Endothelial cell of umbilical vein (primary cell): ENCODE measurements at regions not wholly inside any gene's neighbourhood (a gene's known extent, or its start where the extent isn't known, plus 50 kb on each side); places are given as distances from the start of the nearest gene placed in this dataset.

Experiments used
- EZH2 ChIP-seq: IDR thresholded peaks from 2 replicates; pipeline ENCODE4 v1.6.1; 2012; ENCODE audit warnings: borderline replicate concordance, low read depth, mild to moderate bottlenecking, moderate library complexity, low read length, inconsistent platforms; ENCODE audit not compliant: severe bottlenecking
- JUN ChIP-seq: IDR thresholded peaks from 2 replicates; pipeline ENCODE4 v1.6.1; 2011; ENCODE audit warnings: borderline replicate concordance, low read depth; ENCODE audit not compliant: insufficient read length, insufficient read depth
- MYC ChIP-seq: IDR thresholded peaks from one replicate; pipeline ENCODE4 v1.6.1; 2011; ENCODE audit warnings: mild to moderate bottlenecking, low read depth, low read length
- POLR2A ChIP-seq: IDR thresholded peaks from 2 replicates; pipeline ENCODE4 v1.6.1; 2012; ENCODE audit warnings: low read depth, mild to moderate bottlenecking, control low read depth, low read length
- TF ChIP-seq, protein P1 (sequence below), 2 donors: IDR thresholded peaks; 1 replicate in 1 of 2; 2 replicates in 1 of 2; pipeline ENCODE4 v1.5.1; 2011; ENCODE audit warnings: low read length in 2 of 2, mild to moderate bottlenecking in 2 of 2, moderate library complexity in 2 of 2, control low read depth in 1 of 2, inconsistent platforms in 1 of 2, low read depth in 1 of 2; ENCODE audit not compliant: insufficient read depth in 1 of 2; ENCODE audit errors: extremely low read depth in 1 of 2

DNA sequence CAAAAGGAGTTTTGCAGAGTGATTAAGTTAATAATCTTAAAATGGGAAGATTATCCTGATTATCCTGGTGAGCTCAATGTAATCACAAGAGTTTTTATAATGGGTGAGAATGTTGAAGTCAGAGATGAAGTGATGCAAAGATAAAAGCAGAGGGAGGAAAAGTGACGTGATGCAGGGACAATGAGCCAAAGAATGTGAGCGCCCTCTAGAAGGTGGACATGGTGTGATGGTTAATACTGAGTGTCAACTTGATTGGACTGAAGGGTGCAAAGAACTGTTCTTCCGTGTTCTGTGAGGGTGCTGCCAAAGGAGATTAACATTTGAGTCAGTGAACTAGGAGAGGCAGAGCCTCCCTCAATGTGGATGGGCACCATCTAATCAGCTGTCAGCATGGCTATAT is 569.6 kb upstream of the AGTR1 start:
- TF ChIP-seq, protein P1, sequence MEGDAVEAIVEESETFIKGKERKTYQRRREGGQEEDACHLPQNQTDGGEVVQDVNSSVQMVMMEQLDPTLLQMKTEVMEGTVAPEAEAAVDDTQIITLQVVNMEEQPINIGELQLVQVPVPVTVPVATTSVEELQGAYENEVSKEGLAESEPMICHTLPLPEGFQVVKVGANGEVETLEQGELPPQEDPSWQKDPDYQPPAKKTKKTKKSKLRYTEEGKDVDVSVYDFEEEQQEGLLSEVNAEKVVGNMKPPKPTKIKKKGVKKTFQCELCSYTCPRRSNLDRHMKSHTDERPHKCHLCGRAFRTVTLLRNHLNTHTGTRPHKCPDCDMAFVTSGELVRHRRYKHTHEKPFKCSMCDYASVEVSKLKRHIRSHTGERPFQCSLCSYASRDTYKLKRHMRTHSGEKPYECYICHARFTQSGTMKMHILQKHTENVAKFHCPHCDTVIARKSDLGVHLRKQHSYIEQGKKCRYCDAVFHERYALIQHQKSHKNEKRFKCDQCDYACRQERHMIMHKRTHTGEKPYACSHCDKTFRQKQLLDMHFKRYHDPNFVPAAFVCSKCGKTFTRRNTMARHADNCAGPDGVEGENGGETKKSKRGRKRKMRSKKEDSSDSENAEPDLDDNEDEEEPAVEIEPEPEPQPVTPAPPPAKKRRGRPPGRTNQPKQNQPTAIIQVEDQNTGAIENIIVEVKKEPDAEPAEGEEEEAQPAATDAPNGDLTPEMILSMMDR (IDR thresholded peaks at IDR 0.05; ENCODE audit: extremely low read depth in 1 of 2, insufficient read depth in 1 of 2, low read depth in 1 of 2, low read length in 2 of 2): no peak
- no peak for TF ChIP-seq MYC
- no peak for TF ChIP-seq EZH2
- no peak for TF ChIP-seq JUN
- TF ChIP-seq POLR2A: no peak
